ENCODE measurements at regions not wholly inside any gene's neighbourhood (a gene's known extent, or its start where the extent isn't known, plus 50 kb on each side); places are given as distances from the start of the nearest gene placed in this dataset.
"Not testable (repeated sequence)": the region's sequence is repeated elsewhere in the genome, so short reads cannot be mapped to it uniquely, and the experiment has no call there.

DNA sequence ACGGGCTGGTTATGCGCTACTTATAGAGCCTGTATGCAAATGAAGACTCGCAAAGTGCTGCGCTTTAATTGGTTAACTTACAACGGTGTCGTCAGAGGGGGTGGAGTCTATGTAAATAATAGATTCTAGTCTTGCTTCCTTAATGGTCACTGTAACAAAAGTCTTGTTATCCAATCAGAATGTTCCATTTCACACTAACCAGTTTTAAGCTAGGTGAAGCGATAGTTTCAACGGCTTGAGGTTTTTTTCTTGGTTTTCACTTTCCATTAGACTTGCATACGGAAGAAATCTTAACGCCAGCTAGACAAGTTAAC, 66.9 kb downstream of the FAM72B start:
- not testable (repeated sequence) for DNase-seq

DNA sequence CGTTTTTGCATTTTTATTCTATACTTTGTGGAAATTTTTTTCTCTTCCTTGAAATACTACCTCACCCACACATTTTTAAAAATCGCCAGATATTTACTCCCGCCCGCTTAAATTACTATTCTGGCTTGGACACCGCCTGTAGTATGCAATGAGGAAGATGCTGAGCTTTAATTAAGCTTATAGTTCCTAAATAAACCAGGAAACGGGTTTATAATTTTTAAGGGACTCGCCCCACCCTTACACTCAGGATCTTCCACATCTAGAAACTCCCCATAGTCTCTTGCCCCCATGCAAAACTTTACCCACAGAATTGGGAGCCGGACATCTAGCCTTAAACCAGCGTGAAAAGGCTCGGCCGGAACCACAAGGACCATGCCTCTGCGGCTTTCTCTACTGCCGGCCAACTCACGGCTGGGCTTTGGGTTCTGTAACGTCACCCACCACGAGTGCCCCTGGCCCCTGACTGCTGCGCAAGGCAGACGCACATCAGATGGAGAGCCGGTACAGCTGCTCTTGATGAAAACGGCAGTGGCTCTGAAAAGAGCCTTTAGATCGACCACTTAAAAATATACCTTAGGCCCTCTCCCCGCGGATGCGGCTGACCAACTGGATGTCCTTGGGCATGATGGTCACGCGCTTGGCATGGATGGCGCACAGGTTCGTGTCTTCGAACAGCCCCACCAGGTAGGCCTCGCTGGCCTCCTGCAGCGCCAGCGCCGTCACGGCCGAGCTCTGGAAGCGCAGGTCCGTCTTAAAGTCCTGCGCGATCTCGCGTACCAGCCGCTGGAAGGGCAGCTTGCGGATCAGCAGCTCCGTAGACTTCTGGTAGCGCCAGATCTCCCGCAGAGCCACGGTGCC, 66.3 kb downstream of the FAM72B start:
- DNase-seq: not testable (repeated sequence)

All from T-helper 2 cell (primary cell).